Bronchial epithelial cell (primary cell): ENCODE measurements at regions not wholly inside any gene's neighbourhood (a gene's known extent, or its start where the extent isn't known, plus 50 kb on each side); places are given as distances from the start of the nearest gene placed in this dataset.

Experiments
- DNase-seq: peaks from one replicate; pipeline ENCODE4 v3.0.0-alpha.2; 2010; ENCODE audit warnings: low read depth
- FAIRE-seq: peaks from 2 replicates; lab custom pipeline; 2011; peaks lifted over from hg19 to GRCh38; lab: Jason Lieb, UNC
- H3K27me3 ChIP-seq: 2 replicates; pipeline ENCODE4 v1.5.1; 2011; ENCODE audit warnings: low read length; ENCODE audit not compliant: control insufficient read depth, insufficient read depth
- H3K36me3 ChIP-seq: 2 replicates; pipeline ENCODE4 v1.5.1; 2011; ENCODE audit warnings: low read length; ENCODE audit not compliant: control insufficient read depth, insufficient read depth
- H3K4me3 ChIP-seq: 2 replicates; pipeline ENCODE4 v1.5.1; 2011; ENCODE audit warnings: mild to moderate bottlenecking, low read depth, low read length, control low read depth
- TF ChIP-seq, protein P1 (sequence below): IDR thresholded peaks from 2 replicates; pipeline ENCODE4 v1.5.1; 2011; ENCODE audit warnings: mild to moderate bottlenecking, moderate library complexity, low read length, control low read depth, inconsistent platforms; ENCODE audit not compliant: insufficient read depth, severe bottlenecking

DNA sequence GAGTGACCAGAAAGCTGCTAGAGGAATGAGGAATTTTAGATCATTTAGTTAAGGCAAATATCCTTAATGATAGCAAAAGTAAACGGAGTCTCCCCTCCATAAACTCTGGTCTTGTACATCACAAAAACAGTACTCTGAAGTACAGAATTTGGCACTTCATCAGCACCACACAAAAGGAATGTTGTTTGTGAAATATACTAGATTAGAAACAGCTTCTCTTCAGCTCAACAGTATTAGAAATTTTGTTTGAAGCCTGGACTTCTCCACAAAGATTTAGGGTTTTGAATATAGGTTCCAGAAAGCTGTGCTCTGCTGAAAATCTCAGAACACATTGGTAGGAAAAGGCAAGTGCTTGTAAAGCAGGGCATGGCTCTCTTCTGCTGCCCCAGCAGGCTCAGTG lies 135.1 kb upstream of the PTGFR start:
- no peaks in the 10 kb centered on the region for H3K36me3 ChIP-seq
- H3K4me3 ChIP-seq: no peak overlapping the region
- TF ChIP-seq, protein P1, sequence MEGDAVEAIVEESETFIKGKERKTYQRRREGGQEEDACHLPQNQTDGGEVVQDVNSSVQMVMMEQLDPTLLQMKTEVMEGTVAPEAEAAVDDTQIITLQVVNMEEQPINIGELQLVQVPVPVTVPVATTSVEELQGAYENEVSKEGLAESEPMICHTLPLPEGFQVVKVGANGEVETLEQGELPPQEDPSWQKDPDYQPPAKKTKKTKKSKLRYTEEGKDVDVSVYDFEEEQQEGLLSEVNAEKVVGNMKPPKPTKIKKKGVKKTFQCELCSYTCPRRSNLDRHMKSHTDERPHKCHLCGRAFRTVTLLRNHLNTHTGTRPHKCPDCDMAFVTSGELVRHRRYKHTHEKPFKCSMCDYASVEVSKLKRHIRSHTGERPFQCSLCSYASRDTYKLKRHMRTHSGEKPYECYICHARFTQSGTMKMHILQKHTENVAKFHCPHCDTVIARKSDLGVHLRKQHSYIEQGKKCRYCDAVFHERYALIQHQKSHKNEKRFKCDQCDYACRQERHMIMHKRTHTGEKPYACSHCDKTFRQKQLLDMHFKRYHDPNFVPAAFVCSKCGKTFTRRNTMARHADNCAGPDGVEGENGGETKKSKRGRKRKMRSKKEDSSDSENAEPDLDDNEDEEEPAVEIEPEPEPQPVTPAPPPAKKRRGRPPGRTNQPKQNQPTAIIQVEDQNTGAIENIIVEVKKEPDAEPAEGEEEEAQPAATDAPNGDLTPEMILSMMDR: no peak
- DNase-seq (no peak), FAIRE-seq (no peak)
- no peaks in the 10 kb centered on the region for H3K27me3 ChIP-seq

DNA sequence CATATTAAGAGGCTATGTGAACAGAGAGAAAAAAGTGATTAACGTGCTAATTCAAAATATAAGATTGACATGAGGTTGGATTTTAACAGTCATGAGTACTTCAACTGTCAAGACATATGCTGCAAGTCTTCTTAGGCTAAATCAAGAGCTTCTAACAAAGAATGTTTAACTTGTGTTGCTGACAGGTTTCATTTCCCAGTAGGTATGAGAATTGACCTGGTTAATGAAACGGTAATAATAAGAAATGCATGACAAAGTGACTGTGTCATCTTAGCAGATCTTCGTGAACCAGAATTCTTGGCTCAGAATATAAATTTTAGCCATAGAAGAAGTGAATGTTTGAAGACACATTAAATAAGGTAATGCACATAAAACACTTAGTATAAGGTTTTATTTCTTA lies 132.6 kb upstream of the PTGFR start:
- TF ChIP-seq, protein P1: no peak
- no peak for DNase-seq
- no peak for FAIRE-seq
- H3K36me3 ChIP-seq: no peaks in the 10 kb centered on the region
- H3K27me3 ChIP-seq: no peaks in the 10 kb centered on the region
- no peak overlapping the region for H3K4me3 ChIP-seq

DNA sequence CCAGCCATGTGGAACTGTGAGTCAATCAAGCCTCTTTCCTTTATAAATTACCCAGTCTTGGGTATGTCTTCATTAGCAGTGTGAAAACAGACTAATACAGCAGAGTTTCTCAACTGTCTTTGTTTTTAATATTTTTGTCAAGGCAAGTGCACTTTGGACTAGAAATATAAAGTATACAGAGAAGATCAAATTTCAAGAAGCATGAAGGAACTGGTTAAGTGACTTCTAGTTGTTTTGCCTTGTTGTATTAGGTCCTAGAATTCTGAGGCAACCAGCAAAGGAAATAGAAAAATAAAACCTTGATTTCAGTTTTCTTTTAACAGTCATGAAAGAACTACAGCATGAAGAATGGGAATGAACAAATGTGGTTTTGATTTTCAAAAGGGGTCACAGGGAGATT lies 131.1 kb upstream of the PTGFR start:
- Histone ChIP-seq H3K4me3 (no peak overlapping the region), H3K36me3 (no peaks in the 10 kb centered on the region), H3K27me3 (no peaks in the 10 kb centered on the region)
- no peak for FAIRE-seq
- TF ChIP-seq, protein P1: no peak
- no peak for DNase-seq

DNA sequence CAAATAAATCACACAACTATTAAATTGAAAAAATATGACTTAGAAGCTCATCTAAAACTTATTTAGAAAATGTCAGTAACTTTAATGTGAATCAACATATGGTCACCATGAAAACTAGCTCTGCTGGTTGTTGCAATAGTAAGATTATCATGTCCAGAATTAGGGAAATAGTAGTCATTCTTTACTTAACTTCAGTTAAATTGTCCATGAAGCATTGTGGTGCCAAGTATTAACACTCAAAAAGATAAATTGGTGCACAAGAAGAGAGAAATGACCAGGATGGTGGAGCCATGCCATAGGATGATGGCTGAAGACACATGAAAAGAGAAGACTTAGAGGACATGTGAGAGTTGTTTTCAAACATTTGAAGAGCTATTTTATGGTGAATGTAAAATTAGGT lies 130.2 kb upstream of the PTGFR start:
- DNase-seq (no peak), FAIRE-seq (no peak)
- H3K4me3 ChIP-seq: no peak overlapping the region
- TF ChIP-seq, protein P1: no peak
- no peaks in the 10 kb centered on the region for H3K36me3 ChIP-seq
- no peaks in the 10 kb centered on the region for H3K27me3 ChIP-seq

DNA sequence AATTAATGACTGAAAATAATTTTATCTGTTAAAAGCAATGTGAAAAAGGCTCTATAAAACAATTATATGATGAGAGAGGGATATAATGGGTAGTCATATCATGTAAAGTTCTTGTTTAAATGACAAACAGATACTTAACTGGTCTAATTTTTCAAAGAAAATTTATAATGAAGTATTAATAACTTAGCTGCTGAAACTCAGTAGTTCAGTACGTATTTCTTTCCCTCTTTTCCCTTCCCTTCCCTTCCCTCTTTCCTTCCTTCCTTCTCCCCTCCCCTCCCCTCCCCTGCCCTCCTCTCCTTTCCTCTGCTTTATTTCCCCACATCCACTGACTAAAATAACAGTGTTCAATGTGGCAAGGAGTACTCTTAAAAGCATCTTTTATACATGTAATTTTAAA lies 123.1 kb upstream of the PTGFR start:
- DNase-seq: no peak
- H3K4me3 ChIP-seq: no peak overlapping the region
- TF ChIP-seq, protein P1: no peak
- H3K36me3 ChIP-seq: no peaks in the 10 kb centered on the region
- no peak for FAIRE-seq
- no peaks in the 10 kb centered on the region for H3K27me3 ChIP-seq

DNA sequence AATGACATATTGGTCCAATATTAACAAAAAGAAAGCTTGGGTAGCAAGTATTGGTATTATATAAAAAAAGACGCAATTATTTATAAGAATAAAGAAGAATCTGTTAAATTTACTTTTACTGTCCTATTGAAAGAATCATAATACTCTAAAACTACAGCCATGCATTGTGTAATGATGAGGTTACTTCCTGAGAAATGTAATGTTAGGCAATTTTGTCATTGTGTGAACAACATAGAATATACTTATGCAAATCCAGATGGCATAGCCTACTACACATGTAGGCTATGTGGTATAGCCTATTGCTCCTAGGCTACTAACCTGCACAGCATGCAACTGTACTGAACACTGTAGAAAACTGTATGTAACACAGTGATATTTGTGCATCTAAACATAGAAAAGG lies 121.2 kb upstream of the PTGFR start:
- Histone ChIP-seq H3K27me3 (no peaks in the 10 kb centered on the region), H3K36me3 (no peaks in the 10 kb centered on the region), H3K4me3 (no peak overlapping the region)
- FAIRE-seq (no peak), DNase-seq (peak; percentile 50)
- TF ChIP-seq, protein P1: no peak
